NOMO-1 treated with DMSO at 0.1 percent for 48 hours (cell line): ENCODE measurements at regions not wholly inside any gene's neighbourhood (a gene's known extent, or its start where the extent isn't known, plus 50 kb on each side); places are given as distances from the start of the nearest gene placed in this dataset.
"Not testable (repeated sequence)": the region's sequence is repeated elsewhere in the genome, so short reads cannot be mapped to it uniquely, and the experiment has no call there.

Source experiments
- DNase-seq: peaks from one replicate; lab custom pipeline; 2025; ENCODE audit not compliant: unreplicated experiment; lab: John Stamatoyannopoulos, UW

DNA sequence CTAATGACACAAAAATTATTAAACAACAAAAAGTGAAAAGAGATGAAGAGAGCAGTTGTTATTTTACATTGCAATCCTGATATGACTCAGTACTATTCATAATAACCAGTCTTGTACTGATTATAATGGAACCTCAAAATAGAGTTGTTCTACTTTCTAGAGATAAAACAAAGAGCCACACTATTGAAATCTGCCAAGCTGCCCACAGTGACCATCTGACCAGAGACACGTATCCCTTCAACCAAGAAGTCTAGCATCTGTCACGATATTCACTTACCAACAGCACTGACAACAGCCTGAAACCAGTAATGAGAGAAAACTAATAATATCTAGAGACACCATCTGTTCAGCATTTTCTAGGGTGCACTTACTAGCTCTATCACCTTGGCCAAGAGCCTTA lies 466.7 kb downstream of the NKX6-1 start:
- DNase-seq: no peak

DNA sequence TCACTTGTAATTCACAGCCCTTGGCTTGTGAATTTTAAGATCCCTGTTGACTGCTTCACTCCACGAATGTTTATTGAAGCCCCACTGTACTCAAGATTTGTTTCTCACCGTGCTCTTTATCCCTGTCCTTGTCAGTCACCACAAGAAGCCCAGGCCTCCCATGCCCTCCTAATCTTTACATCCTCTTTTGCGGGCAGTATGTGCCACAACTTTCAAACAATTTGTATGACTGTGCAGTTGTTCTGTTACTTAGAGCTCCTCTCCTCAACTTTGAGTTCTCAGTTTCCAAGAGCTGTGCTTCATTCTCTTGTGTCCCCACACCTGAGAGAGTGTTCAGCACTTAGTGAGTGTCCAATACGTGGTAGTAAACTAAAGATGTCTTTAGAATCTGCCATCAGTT lies 467.7 kb downstream of the NKX6-1 start:
- DNase-seq: no peak

DNA sequence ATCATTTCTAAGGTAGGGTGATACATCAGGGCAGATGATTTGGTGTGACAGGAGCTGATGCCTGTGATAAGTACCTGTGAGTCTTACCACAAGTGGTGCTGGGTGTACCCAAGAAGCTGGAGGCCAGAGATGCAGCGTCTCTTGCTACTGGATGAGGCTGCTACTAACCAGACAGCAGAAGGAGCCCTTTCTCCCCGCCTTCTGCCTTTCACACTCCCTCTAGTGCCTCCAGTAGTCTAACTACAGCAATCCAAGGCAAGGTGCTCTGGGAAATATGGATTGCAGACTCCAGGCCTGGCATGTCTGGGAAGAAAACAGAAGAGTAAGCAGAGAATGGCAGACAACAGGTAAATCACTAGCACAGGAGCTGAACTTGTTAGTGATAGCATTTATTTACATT lies 470.8 kb downstream of the NKX6-1 start:
- DNase-seq: no peak

DNA sequence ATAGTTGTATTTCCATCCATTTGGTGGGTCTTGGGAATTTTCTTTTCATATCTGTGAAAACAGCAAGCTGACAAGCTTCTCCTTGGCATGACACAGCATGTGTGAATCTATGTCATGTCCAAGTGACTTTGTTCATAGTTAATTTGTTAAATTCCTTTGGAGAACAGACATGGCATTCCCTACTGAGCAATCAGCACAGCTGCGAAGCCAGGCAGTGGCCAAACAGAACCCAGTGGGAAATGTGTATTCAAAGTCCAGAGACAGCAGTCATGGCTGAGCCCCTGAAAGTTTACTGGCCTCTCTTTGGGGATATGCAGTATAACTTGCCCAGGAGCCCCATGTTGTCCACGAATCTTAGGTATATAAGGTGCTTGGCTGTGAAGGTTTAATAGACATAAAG lies 474.7 kb downstream of the NKX6-1 start:
- no peak for DNase-seq

DNA sequence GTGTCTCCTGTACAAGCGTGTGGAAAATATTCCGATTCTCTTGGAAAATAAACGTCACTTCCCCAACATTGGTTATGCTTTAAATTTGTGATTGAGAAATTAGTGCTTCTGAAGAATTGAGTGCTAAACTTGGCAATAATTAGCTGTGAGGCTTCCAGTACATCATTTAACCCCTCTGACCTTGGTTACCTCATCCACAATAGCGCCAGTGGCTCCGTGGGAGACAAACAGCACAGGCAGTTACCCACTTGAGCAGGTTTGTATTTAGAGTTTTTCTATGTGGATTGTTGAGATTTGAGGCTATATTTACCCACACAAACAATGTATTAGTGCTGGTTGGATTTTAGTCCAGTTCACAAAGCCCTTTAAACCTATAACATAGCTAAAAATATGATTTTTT lies 476.5 kb downstream of the NKX6-1 start:
- DNase-seq: no peak

DNA sequence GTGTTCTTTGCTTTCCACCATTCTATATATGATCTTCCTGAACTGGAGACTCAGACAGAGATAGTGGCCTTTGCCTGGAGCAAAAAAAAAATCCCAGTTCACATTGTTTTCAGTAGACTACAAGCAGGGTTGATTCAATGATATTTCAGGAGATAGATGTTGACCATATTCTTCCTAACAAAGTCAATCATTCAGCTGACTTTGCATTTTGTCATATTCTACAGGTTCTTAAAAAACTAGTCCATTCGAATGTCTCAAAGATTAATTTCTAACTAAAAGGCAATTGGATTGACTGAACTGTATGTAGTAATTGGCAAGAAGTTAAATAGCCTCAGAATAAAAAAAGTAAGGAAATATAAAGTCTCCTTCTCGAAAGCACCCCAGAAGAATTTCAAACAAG lies 479.5 kb downstream of the NKX6-1 start:
- no peak for DNase-seq

DNA sequence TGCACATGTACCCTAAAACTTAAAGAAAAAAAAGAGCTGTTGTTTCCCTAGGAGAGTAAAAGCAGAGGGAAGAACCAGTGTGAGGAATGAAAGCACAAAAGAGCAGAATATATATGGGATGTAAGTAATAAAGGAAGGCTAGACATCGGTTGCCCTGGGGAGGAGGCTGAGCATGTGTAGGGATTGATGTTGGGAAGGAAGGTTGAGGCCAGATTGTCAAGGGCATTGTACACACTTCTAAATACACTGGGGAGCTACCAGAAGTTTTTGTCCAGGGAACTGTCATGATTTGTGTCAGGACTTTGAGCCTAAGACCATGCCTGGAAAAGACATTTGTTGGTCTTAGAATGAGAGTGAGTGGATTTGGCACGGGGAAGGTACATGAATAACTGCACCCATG lies 467.1 kb downstream of the GPAT3 start:
- no peak for DNase-seq

DNA sequence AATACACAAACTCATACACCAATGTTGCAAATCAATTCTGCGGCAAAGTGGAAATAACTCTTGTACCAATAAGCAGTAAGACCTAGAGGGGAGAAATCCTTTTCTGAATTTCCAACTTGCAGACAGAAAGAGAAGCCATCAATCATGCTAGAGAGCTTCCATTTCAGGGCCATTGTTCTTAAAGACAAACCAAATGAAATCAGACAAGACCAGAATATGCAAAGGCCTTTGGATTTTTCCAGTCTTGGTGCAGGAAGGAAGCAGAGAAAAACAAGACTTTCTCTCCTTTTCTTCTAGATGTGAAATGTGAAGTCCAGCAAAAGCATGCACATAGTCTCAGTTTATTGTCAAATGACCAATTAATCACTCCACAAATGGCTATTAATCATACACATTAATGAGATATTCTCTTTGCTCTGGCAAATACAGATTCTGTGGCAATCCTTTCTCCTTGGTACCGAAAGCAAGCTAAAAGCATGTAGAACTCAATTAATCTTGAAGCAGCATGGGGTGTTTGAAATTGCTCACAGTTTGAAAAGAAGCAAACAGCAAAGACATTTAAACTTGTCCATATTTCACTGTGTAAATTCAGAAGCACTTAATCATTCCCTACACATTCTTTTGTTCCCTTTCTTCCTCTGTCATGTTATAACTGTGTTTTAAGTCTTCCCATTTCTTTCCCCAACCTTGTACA lies 466.1 kb downstream of the GPAT3 start:
- no peak for DNase-seq

DNA sequence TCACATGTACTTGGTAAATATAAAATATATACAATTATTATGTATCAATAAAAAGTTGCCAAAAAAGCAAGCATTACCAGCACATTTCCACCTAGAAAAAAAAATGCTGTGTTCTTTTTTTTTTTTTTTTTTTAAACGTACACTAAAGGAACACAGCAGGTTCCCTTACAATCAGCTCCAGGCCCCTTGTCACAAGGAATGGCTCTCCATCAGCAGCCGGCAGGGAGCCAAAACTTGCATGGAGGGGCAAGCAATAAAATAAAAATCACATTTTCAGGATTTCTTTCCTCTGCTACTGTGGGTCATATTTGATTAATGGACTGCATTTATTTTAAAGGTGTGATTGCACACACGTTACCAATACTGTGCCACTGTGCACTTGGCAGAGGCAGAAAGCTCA lies 460.3 kb downstream of the GPAT3 start:
- DNase-seq: no peak

DNA sequence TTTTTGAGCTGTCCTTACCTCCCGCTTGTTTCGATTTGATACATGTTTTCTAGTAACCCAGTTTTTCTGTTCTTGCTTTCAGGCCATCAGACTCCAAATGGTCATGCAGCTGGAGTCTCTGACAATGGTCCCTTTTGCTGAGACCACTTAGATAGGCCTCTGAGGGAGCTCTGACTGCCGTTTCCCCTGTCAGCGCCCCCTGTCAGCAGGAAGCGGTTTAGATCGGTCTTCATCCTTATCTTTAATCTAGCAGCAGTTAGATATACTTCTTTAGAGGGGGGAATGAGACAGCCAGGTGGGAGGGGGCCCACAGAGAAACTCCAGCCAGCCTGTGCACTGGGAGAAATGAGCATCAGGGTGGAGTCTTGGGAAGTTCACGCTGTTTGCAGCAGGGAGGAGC lies 457.9 kb downstream of the GPAT3 start:
- DNase-seq: no peak

DNA sequence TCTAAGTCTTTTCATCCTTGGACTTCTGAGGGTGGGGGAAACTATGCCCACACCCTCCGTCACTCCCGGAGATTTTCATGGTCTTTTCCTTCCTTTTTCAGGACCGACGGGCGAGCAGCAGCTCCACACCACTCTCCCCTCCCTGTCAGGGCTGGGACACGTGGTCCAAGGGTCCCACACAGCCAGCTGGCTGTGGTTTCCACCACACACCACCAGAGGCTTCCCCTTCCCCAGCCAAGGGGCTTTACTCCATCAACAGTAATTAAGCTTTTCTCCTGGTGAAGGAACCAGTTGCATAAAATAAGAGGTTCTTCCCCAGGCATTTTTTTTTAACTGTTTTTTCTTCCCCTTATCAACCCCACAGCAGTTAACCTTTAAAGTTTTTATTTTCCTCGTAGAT lies 453.9 kb downstream of the GPAT3 start:
- DNase-seq: no peak

DNA sequence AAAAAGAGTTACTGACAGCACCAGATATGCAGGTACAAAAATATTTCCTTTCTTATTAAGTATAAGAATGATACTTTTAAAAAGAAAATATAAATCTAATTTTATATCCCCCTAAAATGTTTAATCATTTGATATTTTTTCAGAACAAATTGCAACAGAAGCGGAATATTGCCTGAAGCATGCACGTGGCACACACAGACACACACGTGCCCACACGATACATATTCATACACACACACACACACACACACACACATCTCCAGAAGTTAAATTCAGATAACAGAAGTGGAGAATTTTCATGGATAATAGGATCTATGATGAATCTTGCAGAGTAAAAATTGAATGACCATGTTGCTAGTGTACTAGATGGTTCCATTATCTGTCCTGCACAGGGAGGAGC lies 445.2 kb downstream of the GPAT3 start:
- no peak for DNase-seq

DNA sequence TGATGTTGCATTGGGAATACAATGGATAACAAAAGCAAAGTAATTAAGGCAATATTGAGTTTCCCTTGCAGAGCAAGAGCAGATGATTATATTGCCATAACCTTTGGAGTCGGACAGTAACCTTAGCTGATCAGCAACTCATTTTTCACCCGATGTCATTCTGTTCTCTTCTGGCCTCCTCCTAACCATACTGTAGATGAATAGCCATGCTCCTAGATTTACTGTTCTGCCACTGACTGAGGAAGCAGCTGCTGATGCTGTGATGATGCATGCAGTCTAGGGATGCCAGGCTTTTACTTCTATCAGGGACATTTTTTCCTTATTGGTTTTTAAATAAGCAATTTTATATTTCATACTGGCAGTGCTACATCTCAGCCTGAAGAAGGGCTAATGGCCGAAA lies 443.9 kb downstream of the GPAT3 start:
- DNase-seq: no peak

DNA sequence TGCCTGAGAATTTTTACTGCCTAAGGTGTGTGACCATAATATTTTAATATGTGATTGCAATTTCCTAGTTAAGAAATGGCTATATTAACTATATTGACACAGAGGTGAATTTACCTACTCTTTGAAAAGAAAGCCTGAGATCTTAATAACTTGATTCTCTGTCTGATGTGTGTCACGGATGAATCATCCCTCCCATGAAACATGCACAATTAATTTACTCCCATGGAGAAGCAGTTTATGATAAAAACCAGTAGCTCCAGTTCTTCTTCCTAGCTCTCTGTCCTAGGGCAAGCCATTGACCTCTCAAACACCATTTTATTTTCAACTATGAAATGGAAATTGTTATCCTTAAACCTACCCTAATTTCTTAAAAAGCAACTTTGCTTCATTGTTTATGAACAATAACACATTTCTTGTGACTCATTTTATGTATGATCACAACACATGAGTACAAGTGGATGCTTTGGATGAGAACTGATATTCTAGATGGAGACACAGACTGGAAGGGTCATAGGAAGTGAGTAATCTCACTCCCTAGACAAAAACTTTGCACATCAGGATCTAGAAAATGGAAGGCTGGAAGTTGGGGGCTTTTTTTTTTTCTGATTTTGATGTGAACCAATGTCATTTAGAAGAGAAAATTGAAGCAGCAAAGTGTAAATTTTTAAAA lies 438.3 kb downstream of the GPAT3 start:
- DNase-seq: no peak

DNA sequence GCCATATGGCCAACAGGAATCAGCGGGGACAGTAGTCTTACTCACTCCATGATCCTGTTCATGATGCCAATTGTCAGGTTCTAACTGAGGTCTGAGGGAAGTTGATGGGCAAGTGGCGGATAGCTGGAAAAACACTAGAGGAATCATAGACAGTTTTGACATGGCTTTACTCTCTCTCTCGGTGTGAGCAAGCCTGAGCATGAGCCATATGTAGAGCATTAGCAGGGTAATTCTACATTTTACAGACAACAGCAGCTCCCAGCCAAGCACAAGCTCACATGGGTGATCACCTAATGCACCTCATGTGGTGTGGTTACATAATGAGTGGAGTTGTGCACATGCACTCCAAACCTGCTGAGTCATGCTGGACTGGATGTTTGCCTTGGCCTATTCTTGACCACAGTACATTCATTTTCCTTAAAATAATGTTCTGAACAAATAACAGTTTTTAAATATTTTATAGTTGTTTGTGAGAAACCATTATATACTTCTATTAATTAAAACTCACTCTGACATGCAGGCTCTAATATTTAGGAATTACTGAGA lies 429.2 kb downstream of the GPAT3 start:
- DNase-seq: no peak

DNA sequence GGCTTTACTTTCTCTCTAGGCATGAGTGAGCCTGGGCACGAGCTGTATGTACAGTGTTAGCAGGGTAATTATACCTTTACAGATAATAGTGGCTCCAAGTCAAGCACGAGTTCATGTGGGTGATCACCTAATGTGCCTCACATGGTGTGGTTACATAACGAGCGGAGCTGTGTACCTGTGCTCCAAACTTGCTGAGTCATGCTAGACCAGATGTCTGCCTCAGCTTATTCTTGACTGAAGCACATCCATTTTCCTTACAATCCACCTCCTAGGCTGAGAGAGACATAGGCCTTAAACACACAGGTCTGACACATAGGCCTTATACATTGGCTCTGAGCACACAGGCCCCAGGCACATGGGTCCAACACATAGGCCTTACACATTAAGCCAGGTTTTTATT lies 426.6 kb downstream of the GPAT3 start:
- DNase-seq: no peak

DNA sequence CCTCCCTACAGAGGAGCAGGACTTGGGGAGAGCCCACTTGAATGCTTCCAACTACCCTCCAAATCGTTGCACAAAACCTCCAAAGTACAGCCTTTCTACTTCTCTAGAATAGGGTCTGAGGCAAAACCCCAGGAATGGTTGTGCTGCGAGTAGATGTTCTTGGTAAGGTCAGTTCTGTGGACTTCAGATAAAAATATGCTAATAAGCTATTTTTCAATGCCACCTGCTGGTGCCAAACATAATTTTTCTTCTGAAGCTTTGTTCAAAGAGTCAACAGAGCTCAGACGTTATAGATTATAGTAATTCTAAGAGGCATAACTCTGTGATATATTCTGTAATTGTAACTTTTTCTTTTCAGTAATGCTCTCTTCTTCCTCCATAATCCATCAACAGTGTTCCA lies 425.7 kb downstream of the GPAT3 start:
- no peak for DNase-seq

DNA sequence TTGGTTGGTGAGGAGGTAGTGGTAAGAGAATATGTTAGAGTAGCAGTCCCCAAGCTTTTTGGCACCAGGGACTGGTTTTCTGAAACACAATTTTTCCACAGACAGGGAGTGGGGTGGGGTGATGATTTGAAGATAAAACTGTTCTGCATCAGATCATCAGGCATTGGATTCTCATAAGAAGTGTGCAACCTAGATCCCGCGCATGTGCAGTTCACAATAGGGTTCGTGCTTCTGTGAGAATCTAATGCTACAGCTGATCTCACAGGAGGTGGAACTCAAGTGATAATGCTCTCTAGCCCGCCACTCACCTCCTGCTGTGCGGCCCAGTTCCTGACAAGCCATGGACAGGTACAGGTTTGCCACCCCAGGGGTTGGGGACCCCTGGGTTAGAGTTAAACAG lies 423.3 kb downstream of the GPAT3 start:
- no peak for DNase-seq

DNA sequence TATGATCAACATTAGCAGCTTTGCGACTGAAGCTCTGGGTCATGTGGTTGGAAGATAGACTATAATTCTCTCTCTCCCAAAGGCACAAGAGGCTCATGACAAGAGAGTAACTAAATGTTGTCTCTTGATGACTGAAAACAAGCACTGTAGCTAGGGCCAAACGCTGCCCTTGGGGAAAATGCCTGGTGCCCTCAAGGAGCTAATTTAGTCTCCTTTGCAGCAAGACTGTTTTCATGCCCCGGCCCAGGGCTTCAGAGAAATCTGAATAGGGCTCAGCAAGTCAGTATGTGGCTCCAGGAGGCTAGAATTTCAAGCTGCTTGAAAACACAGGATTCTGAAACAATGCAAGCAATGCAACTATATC lies 411.9 kb downstream of the GPAT3 start:
- DNase-seq: no peak

DNA sequence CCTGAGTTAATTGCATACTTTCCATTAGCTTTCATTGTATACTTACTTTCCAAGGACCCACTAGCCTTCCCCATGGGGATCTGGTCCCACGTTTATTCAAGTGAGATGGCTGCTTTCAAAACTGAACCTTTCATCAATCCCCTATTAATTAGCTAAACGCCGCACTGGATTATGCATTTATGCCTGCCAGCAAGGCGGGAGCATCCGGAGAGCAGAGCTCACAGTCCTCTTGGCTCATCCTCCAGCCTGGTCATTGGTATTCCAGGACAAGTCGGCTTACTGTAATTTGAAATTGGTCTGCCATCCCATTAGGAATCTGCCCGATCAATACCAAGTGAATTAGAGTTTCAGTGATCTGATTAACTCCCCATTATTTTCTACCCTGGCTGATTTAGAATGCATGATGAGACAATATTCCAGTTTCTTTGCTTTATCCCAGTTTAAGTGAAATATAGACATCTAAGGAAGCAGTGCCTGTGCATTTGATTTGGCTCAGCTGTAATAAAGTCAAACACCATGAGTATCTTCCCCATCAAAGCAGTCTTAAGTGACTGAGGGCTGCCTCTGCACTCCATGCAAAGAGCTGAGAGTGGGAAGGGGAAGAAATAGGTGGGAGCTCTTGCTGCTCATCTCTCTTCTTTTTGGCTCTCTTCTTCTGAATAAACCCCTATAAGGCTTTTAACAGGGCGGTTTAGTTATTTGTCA lies 411.4 kb downstream of the GPAT3 start:
- DNase-seq: no peak

DNA sequence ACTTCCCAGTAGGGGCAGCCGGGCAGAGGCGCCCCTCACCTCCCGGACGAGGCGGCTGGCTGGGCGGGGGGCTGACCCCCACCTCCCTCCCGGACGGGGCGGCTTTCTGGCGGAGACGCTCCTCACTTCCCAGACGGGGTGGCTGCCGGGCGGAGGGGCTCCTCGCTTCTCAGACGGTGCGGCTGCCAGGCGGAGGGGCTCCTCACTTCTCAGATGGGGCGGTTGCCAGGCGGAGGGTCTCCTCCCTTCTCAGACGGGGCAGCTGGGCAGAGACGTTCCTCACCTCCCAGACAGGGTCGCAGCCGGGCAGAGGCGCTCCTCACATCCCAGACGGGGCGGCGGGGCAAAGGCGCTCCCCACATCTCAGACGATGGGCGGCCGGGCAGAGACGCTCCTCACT lies 407.8 kb downstream of the GPAT3 start:
- not testable (repeated sequence) for DNase-seq

DNA sequence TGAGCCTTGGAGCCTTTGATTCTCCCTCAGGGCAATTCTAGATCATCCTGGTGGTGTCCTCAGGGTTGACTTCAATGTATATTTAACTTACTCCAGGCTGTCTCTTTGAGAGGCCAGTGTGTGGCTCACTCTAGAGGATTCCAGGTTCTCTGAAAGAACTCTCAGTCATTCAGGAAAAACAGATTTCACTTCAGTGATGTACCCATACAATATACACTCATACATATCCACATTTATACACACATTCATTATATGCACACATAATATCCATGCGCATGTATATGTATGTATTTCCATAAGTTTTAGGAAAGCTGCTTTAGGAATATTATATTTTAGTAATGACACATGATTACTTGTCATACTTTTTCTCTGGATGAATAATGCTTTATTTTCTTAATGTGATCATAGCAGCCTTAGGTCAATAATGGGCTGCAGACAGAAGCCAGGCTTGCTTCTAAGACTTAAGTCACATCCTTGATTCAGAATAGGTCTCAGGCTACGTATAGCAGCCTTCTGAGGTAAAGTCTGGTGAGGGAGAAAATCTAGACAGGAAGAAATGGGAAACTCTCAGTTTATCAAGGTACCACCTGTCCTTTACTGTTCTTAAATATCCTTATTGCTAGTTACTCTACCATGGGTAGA lies 397.0 kb downstream of the GPAT3 start:
- no peak for DNase-seq
